SKM-1 treated with dmso at 0.1 percent for 144 hours (cell line): ENCODE measurements at regions not wholly inside any gene's neighbourhood (a gene's known extent, or its start where the extent isn't known, plus 50 kb on each side); places are given as distances from the start of the nearest gene placed in this dataset.

Source experiments
- DNase-seq: peaks from one replicate; lab custom pipeline; 2025; ENCODE audit not compliant: unreplicated experiment; lab: John Stamatoyannopoulos, UW

- no peak for DNase-seq
Measured at GRCh38 chrX:11952176-11952720, 186.0 kb upstream of the FRMPD4 start.

DNA sequence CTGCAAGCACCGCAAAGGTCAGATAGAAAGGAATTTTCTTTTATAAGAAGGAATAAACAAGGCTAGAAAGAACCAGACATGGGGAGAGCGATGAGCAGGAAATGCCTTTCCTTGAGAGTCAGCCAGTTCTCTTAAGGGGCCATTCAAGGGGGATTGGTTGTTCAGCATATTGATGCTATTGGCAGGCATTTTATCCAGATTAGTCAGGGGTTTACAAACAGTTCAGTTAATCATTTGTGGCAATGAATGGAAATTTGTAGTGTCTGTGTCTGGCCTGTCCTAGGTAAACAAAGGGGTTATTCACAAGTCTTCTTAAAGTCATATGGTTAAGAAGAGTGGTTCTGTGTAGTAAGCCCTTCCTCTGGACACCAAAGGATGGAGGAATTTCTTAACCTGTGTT, 184.7 kb upstream of the FRMPD4 start:
- DNase-seq, result no peak

GRCh38 chrX:11954176-11954575, 184.1 kb upstream of the FRMPD4 start:
- no peak for DNase-seq

- DNase-seq, result no peak
Measured at GRCh38 chrX:11960031-11960430, 178.2 kb upstream of the FRMPD4 start.

- DNase-seq, result no peak
Measured at GRCh38 chrX:11965436-11965835, 172.8 kb upstream of the FRMPD4 start.

DNA sequence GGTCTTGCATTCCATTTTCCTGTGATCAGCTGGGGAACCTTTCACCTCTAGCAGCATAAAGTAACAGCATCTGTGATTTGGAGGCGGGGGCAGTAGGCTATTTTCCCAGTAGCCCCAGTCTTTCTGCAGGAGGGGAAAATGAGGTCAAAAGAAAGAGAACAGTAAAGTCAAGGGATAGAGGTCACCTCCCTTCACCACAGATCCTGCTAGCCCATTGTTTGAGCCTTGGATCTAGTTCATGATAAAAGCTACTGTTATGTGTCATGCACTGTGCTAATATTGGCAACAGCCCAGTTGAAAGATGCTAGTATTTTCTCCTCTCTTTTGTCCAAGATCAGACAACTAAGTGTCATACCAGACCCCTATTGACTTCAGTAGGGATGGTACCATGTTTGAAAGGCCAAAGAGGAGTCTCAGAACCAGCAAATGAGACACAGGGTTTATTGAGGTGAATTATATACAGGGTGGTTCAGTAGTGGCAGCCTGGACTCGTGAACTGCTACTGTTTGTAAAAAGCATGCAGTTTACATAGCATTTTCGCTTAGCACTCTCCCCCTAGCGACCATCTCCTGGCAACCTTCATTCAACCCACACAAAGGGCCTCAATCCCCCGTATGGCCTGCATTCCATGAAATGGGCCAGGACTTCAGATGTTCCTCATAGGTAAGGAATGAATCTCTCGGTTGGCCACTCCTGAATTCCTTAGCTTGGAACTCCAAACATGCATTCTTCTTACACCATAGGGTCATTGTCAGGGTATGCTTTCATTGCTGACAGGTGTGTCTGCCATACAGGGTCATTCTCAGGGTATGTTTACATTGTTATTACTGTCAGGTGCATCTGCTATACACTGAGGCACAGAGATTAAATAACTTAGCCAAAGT, 170.0 kb upstream of the FRMPD4 start:
- no peak for DNase-seq

- no peak for DNase-seq
Measured at GRCh38 chrX:11968991-11969390, 169.3 kb upstream of the FRMPD4 start.

- DNase-seq, result no peak
Measured at GRCh38 chrX:11970578-11971359, 167.5 kb upstream of the FRMPD4 start.

- DNase-seq, result no peak
Measured at GRCh38 chrX:11976663-11977062, 161.6 kb upstream of the FRMPD4 start.

GRCh38 chrX:11992271-11992670, 146.0 kb upstream of the FRMPD4 start:
- DNase-seq, result no peak

GRCh38 chrX:11995146-11995545, 143.1 kb upstream of the FRMPD4 start:
- DNase-seq, result no peak

GRCh38 chrX:11996810-11997209, 141.5 kb upstream of the FRMPD4 start:
- no peak for DNase-seq

DNA sequence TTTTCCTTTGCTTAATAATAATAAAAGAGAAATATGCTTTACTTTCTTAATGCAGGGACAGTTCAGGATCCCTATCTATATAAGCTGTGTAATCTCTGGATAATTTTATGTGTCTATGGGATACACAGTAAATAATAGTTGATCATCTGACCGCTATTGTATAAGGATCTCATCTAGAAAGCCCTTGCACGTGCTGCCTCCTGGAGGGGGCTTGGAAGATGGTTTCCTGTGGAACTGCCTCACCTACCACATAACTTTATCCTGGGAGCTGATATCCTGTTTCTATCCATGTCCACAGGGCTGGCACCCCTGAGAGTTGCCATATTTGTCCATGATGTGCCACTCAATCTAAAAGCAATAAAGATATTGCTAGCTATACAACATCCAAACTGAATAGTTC, 139.3 kb upstream of the FRMPD4 start:
- no peak for DNase-seq

GRCh38 chrX:12002876-12003275, 135.4 kb upstream of the FRMPD4 start:
- DNase-seq, result no peak

DNA sequence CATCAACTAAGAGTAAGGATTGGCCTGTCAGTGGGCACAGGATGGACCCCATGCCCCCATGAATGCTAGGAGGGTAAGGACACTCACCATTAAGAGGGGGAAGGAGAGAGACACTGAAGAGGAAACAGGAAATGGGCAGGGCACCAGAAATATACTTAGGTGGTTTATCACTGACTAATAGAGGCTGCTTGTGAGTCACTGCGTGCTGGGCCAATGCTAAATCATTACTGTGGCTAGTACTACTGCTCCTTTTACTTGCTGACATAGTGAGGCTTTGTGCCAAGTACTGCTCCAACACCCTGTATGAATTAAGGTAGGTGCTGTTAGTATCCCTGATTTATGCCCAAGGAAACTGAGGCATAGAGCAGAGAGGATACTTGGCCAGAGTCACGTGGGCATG, 130.4 kb upstream of the FRMPD4 start:
- no peak for DNase-seq

DNA sequence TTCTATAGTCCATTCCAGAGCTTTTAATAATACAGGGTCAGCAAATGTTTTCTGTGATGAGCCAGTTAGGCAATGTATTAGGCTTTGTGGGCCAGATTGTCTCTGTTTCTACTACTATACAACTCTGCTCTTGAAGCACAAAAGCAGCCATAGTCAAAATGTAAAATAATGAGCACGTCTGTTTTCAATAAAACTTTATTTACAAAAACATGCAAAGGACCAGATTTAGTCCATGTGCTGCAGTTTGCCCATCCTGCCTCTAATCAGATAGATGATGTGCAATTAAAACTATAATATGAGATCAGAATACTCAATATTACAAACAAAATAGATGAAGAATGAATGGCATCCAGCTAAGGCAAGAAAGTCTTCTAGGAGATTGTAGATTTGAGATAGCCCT, 127.8 kb upstream of the FRMPD4 start:
- no peak for DNase-seq

DNA sequence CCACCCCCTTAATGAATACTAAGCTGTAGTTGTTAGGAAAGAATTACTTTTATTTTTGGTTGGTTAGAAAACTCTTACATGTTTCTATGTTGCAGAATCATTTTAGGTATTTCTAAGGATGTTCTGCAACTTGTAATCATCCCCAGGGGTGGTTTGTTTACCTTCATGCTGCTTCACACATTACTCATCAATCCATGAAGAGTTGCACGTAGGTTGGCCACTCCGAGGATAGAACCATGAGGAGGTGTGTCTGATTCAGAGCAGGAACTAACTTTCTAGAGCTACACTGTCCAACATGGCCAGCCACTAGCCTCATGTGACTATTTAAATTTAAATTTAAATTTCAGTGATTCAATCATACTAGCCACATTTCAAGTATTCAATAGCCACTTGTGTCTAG, 127.2 kb upstream of the FRMPD4 start:
- no peak for DNase-seq

GRCh38 chrX:12013211-12013618, 125.1 kb upstream of the FRMPD4 start:
- no peak for DNase-seq

- no peak for DNase-seq
Measured at GRCh38 chrX:12021698-12022097, 116.6 kb upstream of the FRMPD4 start.

- no peak for DNase-seq
Measured at GRCh38 chrX:12026481-12026880, 111.8 kb upstream of the FRMPD4 start.

GRCh38 chrX:12032082-12032481, 106.2 kb upstream of the FRMPD4 start:
- no peak for DNase-seq

DNA sequence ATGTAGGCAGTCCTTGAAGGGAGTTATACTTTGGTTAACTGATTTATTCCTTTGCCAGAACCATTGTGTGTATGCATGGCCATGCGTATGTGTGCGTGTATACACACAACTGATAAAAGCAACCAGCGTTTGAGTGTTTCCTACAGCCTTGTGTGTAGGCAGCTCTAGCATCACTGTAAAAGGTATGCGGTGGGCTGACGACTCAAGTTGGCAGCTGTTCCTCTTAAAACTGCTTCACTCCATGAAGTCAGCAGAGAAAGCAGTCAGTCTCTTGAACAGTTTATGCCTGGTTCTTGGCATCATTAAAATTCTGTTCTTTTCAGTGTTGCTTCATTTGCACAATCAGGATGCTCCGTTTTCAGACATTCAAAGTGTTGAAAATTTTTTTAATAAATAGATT, 103.5 kb upstream of the FRMPD4 start:
- no peak for DNase-seq
